Progenitor cell of endocrine pancreas (in vitro differentiated cells): ENCODE measurements at regions not wholly inside any gene's neighbourhood (a gene's known extent, or its start where the extent isn't known, plus 50 kb on each side); places are given as distances from the start of the nearest gene placed in this dataset.

Source experiments
- DNase-seq: peaks from one replicate; pipeline ENCODE4 v3.0.0; 2021; ENCODE audit warnings: low spot score; ENCODE audit not compliant: unreplicated experiment
- H3K27ac Mint-ChIP-seq: 2 replicates; pipeline ENCODE4 v1.8.0; 2021; ENCODE audit warnings: mild to moderate bottlenecking, moderate library complexity, mixed read lengths
- H3K27me3 Mint-ChIP-seq: 2 replicates; pipeline ENCODE4 v1.8.0; 2021; ENCODE audit warnings: mixed read lengths
- H3K36me3 Mint-ChIP-seq: 2 replicates; pipeline ENCODE4 v1.8.0; 2022; ENCODE audit warnings: mixed read lengths; ENCODE audit not compliant: insufficient read depth
- H3K4me1 Mint-ChIP-seq: 2 replicates; pipeline ENCODE4 v1.8.0; 2021; ENCODE audit warnings: low read depth, mixed read lengths
- H3K4me3 Mint-ChIP-seq: 2 replicates; pipeline ENCODE4 v1.8.0; 2021; ENCODE audit warnings: low read depth, mild to moderate bottlenecking, moderate library complexity, mixed read lengths
- H3K9me3 Mint-ChIP-seq: 2 replicates; pipeline ENCODE4 v1.8.0; 2021; ENCODE audit warnings: low read depth, mixed read lengths
- CTCF ChIP-seq: fragments of 200-600 bp; sonication (generic); IDR thresholded peaks from one replicate; pipeline ENCODE4 v1.5.0; 2021; ENCODE audit warnings: antibody characterized with exemption, mild to moderate bottlenecking; ENCODE audit not compliant: unreplicated experiment

DNA sequence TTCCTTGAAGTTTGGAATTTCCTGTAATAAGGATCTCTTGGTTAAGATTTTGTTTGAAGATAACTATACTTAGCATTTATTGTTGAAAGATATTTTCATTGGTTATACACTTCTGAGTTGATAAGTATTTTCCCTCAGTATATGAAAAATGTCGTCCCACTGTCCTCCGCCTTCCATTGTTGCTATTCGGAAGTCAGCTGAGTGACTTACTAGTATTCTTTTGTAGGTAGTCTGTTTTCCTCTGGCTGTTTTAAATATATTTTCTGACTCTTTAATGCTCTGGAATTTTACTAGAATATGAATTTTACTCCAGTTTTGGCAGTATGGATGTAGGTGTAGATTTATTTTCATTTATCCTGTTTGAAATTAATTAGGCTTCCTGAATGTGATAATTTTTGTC is 498.7 kb upstream of the NFIA start:
- no peak overlapping the region for H3K27ac Mint-ChIP-seq
- no peak for TF ChIP-seq CTCF
- peaks cover 20% of the 10 kb centered on the region for H3K9me3 Mint-ChIP-seq
- H3K27me3 Mint-ChIP-seq = no peaks in the 10 kb centered on the region
- H3K36me3 Mint-ChIP-seq = peaks cover 4% of the 10 kb centered on the region
- no peak for DNase-seq
- H3K4me3 Mint-ChIP-seq = no peak overlapping the region
- H3K4me1 Mint-ChIP-seq = peaks cover 4% of the 10 kb centered on the region

GRCh38 chr1:60581455-60582220 is 500.7 kb upstream of the NFIA start:
- H3K4me3 Mint-ChIP-seq = no peak overlapping the region
- no peaks in the 10 kb centered on the region for H3K27me3 Mint-ChIP-seq
- no peak for TF ChIP-seq CTCF
- no peak overlapping the region for H3K27ac Mint-ChIP-seq
- H3K4me1 Mint-ChIP-seq = peaks cover 4% of the 10 kb centered on the region
- H3K36me3 Mint-ChIP-seq = peaks cover 4% of the 10 kb centered on the region
- DNase-seq = no peak
- H3K9me3 Mint-ChIP-seq = peaks cover 20% of the 10 kb centered on the region

DNA sequence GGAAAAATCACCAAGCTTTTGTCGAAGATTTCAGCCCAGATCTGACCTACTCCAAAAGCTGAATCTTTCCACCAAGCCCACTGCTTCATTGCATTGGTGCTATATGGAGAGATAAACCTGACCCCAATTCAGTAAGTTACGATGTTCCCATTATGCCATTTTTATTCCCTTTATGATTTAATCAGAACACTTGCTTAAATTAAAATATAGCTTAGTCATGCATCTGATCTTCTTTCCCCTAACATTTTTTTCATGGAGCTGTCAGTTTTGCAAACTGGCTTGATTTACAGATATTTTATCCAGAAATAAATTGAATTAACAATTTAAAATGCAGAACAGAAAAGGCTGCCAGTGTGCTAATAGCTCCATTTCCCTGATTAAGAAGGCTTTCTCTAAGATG is 503.5 kb upstream of the C1orf87 start:
- H3K4me1 Mint-ChIP-seq = peaks cover 13% of the 10 kb centered on the region
- no peak for TF ChIP-seq CTCF
- H3K27me3 Mint-ChIP-seq = no peaks in the 10 kb centered on the region
- H3K4me3 Mint-ChIP-seq = no peak overlapping the region
- DNase-seq = no peak
- H3K36me3 Mint-ChIP-seq = no peaks in the 10 kb centered on the region
- H3K27ac Mint-ChIP-seq = no peak overlapping the region
- no peaks in the 10 kb centered on the region for H3K9me3 Mint-ChIP-seq

GRCh38 chr1:60575326-60575977 is 501.9 kb upstream of the C1orf87 start:
- Mint-ChIP-seq H3K27ac (no peak overlapping the region), H3K4me3 (no peak overlapping the region), H3K36me3 (no peaks in the 10 kb centered on the region), H3K4me1 (peaks cover 9% of the 10 kb centered on the region), H3K27me3 (no peaks in the 10 kb centered on the region), H3K9me3 (no peaks in the 10 kb centered on the region)
- no peak for TF ChIP-seq CTCF
- no peak for DNase-seq

GRCh38 chr1:60573726-60574409 is 500.3 kb upstream of the C1orf87 start:
- no peaks in the 10 kb centered on the region for H3K9me3 Mint-ChIP-seq
- no peaks in the 10 kb centered on the region for H3K36me3 Mint-ChIP-seq
- DNase-seq = no peak
- no peaks in the 10 kb centered on the region for H3K27me3 Mint-ChIP-seq
- no peak overlapping the region for H3K4me3 Mint-ChIP-seq
- H3K27ac Mint-ChIP-seq = no peak overlapping the region
- TF ChIP-seq CTCF = no peak
- peaks cover 9% of the 10 kb centered on the region for H3K4me1 Mint-ChIP-seq
